ENCODE measurements at regions not wholly inside any gene's neighbourhood (a gene's known extent, or its start where the extent isn't known, plus 50 kb on each side); places are given as distances from the start of the nearest gene placed in this dataset.

DNA sequence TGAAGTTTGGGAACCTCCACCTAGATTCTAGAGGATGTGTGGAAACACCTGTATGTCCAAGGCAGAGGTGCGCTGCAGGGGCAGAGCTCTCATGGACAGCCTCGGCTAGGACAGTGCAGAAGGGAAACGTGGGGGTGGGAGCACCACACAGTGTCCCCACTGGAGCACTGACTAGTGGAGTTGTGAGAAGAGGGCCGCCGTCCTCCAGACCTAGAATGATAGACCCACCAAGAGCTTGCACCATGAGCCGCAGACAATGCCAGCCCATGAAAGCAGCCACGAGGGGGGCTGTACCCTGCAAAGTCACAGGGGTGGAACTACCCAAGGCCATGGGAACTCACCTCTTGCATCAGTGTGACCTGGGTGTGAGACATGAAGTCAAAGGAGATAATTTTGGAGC lies 274.5 kb upstream of the FMR1 start:
- ChIA-PET CTCF (no interaction called here), POLR2A (no interaction called here)
- TF ChIP-seq NR3C1 (IDR thresholded peaks at IDR 0.05), result no peak
- no peak for TF ChIP-seq ZFP36 (IDR thresholded peaks at IDR 0.05; ENCODE audit: borderline replicate concordance, partially characterized antibody)
- TF ChIP-seq SREBF2 (IDR thresholded peaks at IDR 0.05), result no peak
- TF ChIP-seq HOXA7 (CRISPR knock-in tag; IDR thresholded peaks at IDR 0.05), result no peak
- TF ChIP-seq CEBPB (IDR thresholded peaks at IDR 0.05), result no peak
- no peak for TF ChIP-seq RCOR1 (IDR thresholded peaks at IDR 0.05; ENCODE audit: low read depth, low read length)
- no peak for TF ChIP-seq RARB (CRISPR knock-in tag; IDR thresholded peaks at IDR 0.05)
- TF ChIP-seq CBX2 (IDR thresholded peaks at IDR 0.05; ENCODE audit: borderline replicate concordance, low read depth), result no peak
- TF ChIP-seq MAZ (IDR thresholded peaks at IDR 0.05; ENCODE audit: borderline replicate concordance, low read depth, low read length), result no peak
- TF ChIP-seq FOXS1 (CRISPR knock-in tag; IDR thresholded peaks at IDR 0.05), result no peak
- no peak for TF ChIP-seq ESRRA (IDR thresholded peaks at IDR 0.05; ENCODE audit: borderline replicate concordance, low read length)
- no peak for TF ChIP-seq RFX5 (IDR thresholded peaks at IDR 0.05)
- FAIRE-seq (no peak), DNase-seq (ENCODE audit: low read depth in 1 of 2, low spot score in 1 of 2) (no peak), ATAC-seq (no peak)
- 0% methylated on average over 3 of the region's 7 CpGs for WGBS (ENCODE audit: missing lambda C conversion rate)
- H3K4me1 ChIP-seq, result no peaks in the 10 kb centered on the region
- H3K27ac ChIP-seq, result no peak overlapping the region
- H3K4me3 ChIP-seq, result no peak overlapping the region
- H3K4me2 ChIP-seq, result no peak overlapping the region
- H3K9me3 ChIP-seq, result no peaks in the 10 kb centered on the region

DNA sequence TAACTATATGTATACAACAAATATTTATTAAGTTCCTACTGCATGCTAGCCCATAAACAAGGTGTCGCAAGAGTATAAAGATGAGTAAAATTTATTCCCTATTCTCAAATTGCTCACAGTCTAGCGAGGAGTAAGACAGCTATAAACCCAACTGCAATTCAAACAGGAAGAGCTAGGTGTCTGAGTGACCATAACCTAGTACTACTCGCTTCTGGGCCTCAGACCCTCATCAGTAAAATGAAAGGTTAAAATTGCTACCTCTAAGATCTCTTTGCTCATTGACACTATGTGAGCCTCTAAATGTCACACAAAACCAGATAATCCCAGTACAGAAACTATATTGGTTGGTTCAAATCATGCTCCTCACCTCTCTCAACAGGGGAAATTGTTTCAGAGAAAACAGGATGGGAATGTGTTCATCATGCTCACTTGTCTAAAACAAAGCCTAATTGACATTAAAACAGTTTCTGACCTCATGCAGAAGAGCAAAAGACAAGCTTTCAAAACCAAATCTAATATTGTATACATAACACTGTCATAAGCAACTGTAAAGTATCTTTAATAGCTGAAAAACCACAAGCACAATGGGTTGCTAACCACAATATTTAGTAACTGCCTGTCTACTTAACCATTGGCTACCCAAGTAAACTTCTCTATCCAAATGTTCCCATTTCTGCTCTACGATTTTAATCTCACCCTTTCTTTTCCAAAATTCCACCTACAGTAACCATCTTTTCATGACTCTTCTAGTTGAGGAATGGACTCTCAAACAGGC lies 264.6 kb upstream of the FMR1 start:
- Histone ChIP-seq H3K4me2 (no peak overlapping the region), H3K9me3 (no peaks in the 10 kb centered on the region), H3K4me1 (no peaks in the 10 kb centered on the region), H3K27ac (no peak overlapping the region), H3K4me3 (no peak overlapping the region)
- 15% methylated on average over 4 of the region's 4 CpGs for WGBS (ENCODE audit: missing lambda C conversion rate)
- CTCF ChIA-PET, result no interaction called here
- no peak for FAIRE-seq
- TF ChIP-seq JUN (IDR thresholded peaks at IDR 0.05), result no peak
- no peak for TF ChIP-seq POLR2A (IDR thresholded peaks at IDR 0.05; ENCODE audit: low read length)
- no peak for TF ChIP-seq MAFK (IDR thresholded peaks at IDR 0.05; ENCODE audit: partially characterized antibody)
- TF ChIP-seq CHD4 (IDR thresholded peaks at IDR 0.05; ENCODE audit: borderline replicate concordance), result no peak
- no peak for TF ChIP-seq RFX5 (IDR thresholded peaks at IDR 0.05)
- no peak for TF ChIP-seq KDM5A (IDR thresholded peaks at IDR 0.05)
- TF ChIP-seq, protein P1, sequence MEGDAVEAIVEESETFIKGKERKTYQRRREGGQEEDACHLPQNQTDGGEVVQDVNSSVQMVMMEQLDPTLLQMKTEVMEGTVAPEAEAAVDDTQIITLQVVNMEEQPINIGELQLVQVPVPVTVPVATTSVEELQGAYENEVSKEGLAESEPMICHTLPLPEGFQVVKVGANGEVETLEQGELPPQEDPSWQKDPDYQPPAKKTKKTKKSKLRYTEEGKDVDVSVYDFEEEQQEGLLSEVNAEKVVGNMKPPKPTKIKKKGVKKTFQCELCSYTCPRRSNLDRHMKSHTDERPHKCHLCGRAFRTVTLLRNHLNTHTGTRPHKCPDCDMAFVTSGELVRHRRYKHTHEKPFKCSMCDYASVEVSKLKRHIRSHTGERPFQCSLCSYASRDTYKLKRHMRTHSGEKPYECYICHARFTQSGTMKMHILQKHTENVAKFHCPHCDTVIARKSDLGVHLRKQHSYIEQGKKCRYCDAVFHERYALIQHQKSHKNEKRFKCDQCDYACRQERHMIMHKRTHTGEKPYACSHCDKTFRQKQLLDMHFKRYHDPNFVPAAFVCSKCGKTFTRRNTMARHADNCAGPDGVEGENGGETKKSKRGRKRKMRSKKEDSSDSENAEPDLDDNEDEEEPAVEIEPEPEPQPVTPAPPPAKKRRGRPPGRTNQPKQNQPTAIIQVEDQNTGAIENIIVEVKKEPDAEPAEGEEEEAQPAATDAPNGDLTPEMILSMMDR (IDR thresholded peaks at IDR 0.05), result no peak
- TF ChIP-seq POLR2AphosphoS2 (conservative IDR thresholded peaks at IDR 0.05; ENCODE audit: low read length), result no peak
- TF ChIP-seq MAZ (IDR thresholded peaks at IDR 0.05; ENCODE audit: borderline replicate concordance, low read depth, low read length), result no peak
- TF ChIP-seq CBX8 (IDR thresholded peaks at IDR 0.05), result no peak
- no peak for TF ChIP-seq KDM1A (IDR thresholded peaks at IDR 0.05; ENCODE audit: low read depth)
- TF ChIP-seq, protein P2, sequence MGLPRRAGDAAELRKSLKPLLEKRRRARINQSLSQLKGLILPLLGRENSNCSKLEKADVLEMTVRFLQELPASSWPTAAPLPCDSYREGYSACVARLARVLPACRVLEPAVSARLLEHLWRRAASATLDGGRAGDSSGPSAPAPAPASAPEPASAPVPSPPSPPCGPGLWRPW (IDR thresholded peaks at IDR 0.05), result no peak
- TF ChIP-seq, protein P3, sequence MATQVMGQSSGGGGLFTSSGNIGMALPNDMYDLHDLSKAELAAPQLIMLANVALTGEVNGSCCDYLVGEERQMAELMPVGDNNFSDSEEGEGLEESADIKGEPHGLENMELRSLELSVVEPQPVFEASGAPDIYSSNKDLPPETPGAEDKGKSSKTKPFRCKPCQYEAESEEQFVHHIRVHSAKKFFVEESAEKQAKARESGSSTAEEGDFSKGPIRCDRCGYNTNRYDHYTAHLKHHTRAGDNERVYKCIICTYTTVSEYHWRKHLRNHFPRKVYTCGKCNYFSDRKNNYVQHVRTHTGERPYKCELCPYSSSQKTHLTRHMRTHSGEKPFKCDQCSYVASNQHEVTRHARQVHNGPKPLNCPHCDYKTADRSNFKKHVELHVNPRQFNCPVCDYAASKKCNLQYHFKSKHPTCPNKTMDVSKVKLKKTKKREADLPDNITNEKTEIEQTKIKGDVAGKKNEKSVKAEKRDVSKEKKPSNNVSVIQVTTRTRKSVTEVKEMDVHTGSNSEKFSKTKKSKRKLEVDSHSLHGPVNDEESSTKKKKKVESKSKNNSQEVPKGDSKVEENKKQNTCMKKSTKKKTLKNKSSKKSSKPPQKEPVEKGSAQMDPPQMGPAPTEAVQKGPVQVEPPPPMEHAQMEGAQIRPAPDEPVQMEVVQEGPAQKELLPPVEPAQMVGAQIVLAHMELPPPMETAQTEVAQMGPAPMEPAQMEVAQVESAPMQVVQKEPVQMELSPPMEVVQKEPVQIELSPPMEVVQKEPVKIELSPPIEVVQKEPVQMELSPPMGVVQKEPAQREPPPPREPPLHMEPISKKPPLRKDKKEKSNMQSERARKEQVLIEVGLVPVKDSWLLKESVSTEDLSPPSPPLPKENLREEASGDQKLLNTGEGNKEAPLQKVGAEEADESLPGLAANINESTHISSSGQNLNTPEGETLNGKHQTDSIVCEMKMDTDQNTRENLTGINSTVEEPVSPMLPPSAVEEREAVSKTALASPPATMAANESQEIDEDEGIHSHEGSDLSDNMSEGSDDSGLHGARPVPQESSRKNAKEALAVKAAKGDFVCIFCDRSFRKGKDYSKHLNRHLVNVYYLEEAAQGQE (IDR thresholded peaks at IDR 0.05), result no peak
- TF ChIP-seq TP53 (CRISPR knock-in tag; IDR thresholded peaks at IDR 0.05), result no peak
- TF ChIP-seq JUNB (IDR thresholded peaks at IDR 0.05), result no peak
- TF ChIP-seq, protein P4, sequence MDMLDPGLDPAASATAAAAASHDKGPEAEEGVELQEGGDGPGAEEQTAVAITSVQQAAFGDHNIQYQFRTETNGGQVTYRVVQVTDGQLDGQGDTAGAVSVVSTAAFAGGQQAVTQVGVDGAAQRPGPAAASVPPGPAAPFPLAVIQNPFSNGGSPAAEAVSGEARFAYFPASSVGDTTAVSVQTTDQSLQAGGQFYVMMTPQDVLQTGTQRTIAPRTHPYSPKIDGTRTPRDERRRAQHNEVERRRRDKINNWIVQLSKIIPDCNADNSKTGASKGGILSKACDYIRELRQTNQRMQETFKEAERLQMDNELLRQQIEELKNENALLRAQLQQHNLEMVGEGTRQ (IDR thresholded peaks at IDR 0.05), result no peak
- DNase-seq (ENCODE audit: low read depth in 1 of 2, low spot score in 1 of 2), result no peak
- POLR2A ChIA-PET, result no interaction called here
- ATAC-seq, result no peak

Data from A549 (cell line).